ENCODE measurements at regions not wholly inside any gene's neighbourhood (a gene's known extent, or its start where the extent isn't known, plus 50 kb on each side); places are given as distances from the start of the nearest gene placed in this dataset.

DNA sequence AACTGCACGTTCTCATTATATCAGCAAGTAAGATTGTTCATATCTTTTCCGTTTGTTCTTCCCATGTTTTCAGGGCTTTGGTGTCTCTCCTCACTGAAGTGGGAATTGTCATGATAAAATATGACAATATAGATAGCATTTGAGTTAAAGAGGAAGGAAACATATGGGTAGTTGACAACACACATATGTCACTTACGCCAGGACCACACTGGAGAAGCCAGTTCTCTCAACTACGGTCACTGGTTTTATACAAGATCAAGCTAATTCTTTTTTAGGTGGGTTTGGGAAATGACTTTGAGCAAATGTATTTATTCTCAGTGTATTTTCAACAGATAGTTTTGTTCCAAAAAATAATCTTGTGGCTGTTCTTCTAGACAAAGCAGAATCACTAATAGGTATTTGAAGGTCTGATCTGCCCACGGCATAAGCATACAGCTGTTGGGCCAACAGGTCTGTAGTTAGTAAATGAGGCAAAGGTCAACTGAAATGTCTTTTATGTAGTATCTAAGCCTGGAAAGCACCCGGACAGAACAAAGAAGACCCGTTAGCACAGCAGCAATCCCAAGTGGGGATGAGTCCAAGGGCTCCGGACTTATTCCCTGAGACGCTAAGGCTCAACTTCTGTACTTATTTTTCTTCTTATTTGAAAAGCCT lies 433.6 kb upstream of the ZP4 start:
- TF ChIP-seq ZNF707 (tag by site-specific recombination; IDR thresholded peaks at IDR 0.05) = no peak
- TF ChIP-seq, protein P1, sequence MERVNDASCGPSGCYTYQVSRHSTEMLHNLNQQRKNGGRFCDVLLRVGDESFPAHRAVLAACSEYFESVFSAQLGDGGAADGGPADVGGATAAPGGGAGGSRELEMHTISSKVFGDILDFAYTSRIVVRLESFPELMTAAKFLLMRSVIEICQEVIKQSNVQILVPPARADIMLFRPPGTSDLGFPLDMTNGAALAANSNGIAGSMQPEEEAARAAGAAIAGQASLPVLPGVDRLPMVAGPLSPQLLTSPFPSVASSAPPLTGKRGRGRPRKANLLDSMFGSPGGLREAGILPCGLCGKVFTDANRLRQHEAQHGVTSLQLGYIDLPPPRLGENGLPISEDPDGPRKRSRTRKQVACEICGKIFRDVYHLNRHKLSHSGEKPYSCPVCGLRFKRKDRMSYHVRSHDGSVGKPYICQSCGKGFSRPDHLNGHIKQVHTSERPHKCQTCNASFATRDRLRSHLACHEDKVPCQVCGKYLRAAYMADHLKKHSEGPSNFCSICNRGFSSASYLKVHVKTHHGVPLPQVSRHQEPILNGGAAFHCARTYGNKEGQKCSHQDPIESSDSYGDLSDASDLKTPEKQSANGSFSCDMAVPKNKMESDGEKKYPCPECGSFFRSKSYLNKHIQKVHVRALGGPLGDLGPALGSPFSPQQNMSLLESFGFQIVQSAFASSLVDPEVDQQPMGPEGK (tag by site-specific recombination; IDR thresholded peaks at IDR 0.05) = no peak
- no peak for TF ChIP-seq ZNF202 (tag by site-specific recombination; IDR thresholded peaks at IDR 0.05; ENCODE audit: borderline replicate concordance)
- TF ChIP-seq ZNF175 (tag by site-specific recombination; IDR thresholded peaks at IDR 0.05) = no peak
- TF ChIP-seq, protein P2, sequence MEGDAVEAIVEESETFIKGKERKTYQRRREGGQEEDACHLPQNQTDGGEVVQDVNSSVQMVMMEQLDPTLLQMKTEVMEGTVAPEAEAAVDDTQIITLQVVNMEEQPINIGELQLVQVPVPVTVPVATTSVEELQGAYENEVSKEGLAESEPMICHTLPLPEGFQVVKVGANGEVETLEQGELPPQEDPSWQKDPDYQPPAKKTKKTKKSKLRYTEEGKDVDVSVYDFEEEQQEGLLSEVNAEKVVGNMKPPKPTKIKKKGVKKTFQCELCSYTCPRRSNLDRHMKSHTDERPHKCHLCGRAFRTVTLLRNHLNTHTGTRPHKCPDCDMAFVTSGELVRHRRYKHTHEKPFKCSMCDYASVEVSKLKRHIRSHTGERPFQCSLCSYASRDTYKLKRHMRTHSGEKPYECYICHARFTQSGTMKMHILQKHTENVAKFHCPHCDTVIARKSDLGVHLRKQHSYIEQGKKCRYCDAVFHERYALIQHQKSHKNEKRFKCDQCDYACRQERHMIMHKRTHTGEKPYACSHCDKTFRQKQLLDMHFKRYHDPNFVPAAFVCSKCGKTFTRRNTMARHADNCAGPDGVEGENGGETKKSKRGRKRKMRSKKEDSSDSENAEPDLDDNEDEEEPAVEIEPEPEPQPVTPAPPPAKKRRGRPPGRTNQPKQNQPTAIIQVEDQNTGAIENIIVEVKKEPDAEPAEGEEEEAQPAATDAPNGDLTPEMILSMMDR (tag by site-specific recombination; IDR thresholded peaks at IDR 0.05) = no peak
- TF ChIP-seq SP7 (tag by site-specific recombination; IDR thresholded peaks at IDR 0.05) = no peak
- no peak for TF ChIP-seq ZNF114 (tag by site-specific recombination; IDR thresholded peaks at IDR 0.05)
- TF ChIP-seq ZNF335 (tag by site-specific recombination; conservative IDR thresholded peaks at IDR 0.05) = no peak
- no peak for TF ChIP-seq GLI4 (tag by site-specific recombination; IDR thresholded peaks at IDR 0.05)
- TF ChIP-seq ZNF561 (tag by site-specific recombination; IDR thresholded peaks at IDR 0.05; ENCODE audit: borderline replicate concordance) = no peak
- no peak for TF ChIP-seq ZNF211 (tag by site-specific recombination; IDR thresholded peaks at IDR 0.05; ENCODE audit: low read depth)
- TF ChIP-seq, protein P3, sequence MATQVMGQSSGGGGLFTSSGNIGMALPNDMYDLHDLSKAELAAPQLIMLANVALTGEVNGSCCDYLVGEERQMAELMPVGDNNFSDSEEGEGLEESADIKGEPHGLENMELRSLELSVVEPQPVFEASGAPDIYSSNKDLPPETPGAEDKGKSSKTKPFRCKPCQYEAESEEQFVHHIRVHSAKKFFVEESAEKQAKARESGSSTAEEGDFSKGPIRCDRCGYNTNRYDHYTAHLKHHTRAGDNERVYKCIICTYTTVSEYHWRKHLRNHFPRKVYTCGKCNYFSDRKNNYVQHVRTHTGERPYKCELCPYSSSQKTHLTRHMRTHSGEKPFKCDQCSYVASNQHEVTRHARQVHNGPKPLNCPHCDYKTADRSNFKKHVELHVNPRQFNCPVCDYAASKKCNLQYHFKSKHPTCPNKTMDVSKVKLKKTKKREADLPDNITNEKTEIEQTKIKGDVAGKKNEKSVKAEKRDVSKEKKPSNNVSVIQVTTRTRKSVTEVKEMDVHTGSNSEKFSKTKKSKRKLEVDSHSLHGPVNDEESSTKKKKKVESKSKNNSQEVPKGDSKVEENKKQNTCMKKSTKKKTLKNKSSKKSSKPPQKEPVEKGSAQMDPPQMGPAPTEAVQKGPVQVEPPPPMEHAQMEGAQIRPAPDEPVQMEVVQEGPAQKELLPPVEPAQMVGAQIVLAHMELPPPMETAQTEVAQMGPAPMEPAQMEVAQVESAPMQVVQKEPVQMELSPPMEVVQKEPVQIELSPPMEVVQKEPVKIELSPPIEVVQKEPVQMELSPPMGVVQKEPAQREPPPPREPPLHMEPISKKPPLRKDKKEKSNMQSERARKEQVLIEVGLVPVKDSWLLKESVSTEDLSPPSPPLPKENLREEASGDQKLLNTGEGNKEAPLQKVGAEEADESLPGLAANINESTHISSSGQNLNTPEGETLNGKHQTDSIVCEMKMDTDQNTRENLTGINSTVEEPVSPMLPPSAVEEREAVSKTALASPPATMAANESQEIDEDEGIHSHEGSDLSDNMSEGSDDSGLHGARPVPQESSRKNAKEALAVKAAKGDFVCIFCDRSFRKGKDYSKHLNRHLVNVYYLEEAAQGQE (tag by site-specific recombination; IDR thresholded peaks at IDR 0.05) = no peak
